ENCODE measurements at regions not wholly inside any gene's neighbourhood (a gene's known extent, or its start where the extent isn't known, plus 50 kb on each side); places are given as distances from the start of the nearest gene placed in this dataset.

DNA sequence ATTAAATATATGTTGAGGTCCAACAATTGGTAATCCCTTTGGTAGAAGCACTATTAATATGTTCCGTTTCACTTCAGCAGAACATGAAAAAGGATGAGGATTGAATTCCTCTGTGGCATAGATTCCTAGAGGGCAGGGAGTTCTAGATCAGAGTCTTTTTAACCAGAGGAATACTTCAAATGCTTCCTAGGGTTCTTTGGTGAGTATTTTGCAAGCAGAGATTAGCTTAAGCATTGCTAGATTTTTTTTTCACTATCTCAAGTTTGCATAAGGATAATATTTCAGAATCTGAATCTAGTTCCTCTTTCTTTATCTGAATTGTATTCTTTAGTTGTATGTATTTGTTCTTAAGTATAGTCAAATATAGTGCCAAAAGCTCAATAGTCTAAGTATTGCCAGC, 116.6 kb upstream of the ADAMTSL1 start:
- DNase-seq (ENCODE audit: low read depth), result no peak
- TF ChIP-seq, protein P1, sequence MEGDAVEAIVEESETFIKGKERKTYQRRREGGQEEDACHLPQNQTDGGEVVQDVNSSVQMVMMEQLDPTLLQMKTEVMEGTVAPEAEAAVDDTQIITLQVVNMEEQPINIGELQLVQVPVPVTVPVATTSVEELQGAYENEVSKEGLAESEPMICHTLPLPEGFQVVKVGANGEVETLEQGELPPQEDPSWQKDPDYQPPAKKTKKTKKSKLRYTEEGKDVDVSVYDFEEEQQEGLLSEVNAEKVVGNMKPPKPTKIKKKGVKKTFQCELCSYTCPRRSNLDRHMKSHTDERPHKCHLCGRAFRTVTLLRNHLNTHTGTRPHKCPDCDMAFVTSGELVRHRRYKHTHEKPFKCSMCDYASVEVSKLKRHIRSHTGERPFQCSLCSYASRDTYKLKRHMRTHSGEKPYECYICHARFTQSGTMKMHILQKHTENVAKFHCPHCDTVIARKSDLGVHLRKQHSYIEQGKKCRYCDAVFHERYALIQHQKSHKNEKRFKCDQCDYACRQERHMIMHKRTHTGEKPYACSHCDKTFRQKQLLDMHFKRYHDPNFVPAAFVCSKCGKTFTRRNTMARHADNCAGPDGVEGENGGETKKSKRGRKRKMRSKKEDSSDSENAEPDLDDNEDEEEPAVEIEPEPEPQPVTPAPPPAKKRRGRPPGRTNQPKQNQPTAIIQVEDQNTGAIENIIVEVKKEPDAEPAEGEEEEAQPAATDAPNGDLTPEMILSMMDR (IDR thresholded peaks at IDR 0.05; ENCODE audit: control insufficient read depth, extremely low read depth, insufficient read depth), result no peak
- no peak overlapping the region for H3K4me3 ChIP-seq (ENCODE audit: low read depth, low read length)

DNA sequence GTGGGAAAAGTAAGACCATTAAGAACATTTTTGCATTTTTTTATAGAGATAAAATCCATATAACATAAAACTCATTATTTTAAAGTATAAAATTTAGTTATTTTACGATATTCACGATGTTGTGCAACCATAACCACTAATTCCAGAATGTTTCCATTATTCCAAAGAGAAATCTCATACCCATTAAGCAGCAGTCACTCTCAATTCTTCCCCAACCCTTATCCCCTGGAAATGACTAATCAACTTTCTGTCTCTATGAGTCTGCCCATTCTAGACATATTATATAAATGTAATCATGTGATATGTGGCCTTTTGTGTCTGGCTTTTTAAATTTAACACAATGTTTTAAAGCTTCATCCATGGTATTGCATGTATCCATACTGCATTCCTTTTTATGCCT, 115.6 kb upstream of the ADAMTSL1 start:
- DNase-seq (ENCODE audit: low read depth), result no peak
- no peak overlapping the region for H3K4me3 ChIP-seq (ENCODE audit: low read depth, low read length)
- TF ChIP-seq, protein P1 (IDR thresholded peaks at IDR 0.05; ENCODE audit: control insufficient read depth, extremely low read depth, insufficient read depth), result no peak

DNA sequence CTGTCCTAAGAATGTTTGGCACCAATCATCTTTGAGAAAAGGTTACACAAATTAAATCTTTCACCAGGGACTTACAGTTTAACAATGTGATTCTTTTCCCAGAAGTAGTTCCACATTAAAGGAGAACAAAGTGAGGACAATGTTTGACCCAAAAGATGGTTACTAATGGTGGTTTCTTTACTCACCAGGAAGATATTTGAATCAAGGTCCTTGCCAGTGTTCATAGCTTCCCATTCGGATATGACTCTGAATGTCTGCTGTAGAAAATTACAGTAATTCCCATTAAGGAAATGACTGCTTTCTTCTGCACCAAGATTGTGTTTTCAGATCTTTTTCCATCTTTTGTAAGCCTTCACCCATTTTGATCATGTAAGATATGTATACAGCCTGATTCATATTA, 114.6 kb upstream of the ADAMTSL1 start:
- no peak for DNase-seq (ENCODE audit: low read depth)
- TF ChIP-seq, protein P1 (IDR thresholded peaks at IDR 0.05; ENCODE audit: control insufficient read depth, extremely low read depth, insufficient read depth), result no peak
- H3K4me3 ChIP-seq (ENCODE audit: low read depth, low read length), result no peak overlapping the region

DNA sequence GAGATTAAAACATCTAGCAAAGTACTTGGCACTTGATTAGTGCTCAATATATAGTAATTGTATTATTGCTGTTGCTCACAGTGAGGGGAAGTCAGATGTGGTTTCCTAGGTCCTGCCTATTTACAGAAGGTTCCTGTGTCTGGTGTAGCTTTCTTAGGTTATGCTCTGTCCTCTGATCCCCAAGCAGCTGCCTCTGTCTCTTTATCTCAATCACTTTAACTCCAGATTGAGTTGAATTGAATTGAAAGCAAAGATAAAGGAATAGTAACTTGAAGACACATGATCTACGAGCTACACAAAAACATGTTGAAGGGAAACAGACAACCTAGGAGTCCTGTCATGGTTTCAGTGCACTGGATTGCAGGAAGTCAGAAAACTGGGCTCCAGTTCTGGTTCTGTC, 113.9 kb upstream of the ADAMTSL1 start:
- DNase-seq (ENCODE audit: low read depth), result no peak
- TF ChIP-seq, protein P1 (IDR thresholded peaks at IDR 0.05; ENCODE audit: control insufficient read depth, extremely low read depth, insufficient read depth), result no peak
- H3K4me3 ChIP-seq (ENCODE audit: low read depth, low read length), result no peak overlapping the region

DNA sequence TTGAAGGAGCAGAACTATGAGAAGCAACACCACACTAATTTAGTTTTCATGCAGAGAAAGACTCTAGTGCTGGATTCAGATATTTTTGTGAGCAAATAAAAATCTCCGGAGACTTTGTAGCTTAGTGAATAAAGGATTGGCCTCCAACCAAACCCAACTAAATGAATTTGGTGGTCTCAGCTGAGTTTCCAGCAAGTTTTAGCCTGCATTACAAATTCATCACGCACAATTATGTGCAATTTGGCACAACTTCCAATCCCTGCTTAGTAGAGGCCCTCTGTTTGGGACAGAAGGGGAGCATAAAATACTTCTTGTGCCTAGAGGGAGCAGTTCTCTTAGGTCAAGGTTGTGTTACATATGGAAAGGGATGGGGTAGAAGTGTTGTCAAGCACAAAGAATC, 112.3 kb upstream of the ADAMTSL1 start:
- no peak for DNase-seq (ENCODE audit: low read depth)
- TF ChIP-seq, protein P1 (IDR thresholded peaks at IDR 0.05; ENCODE audit: control insufficient read depth, extremely low read depth, insufficient read depth), result no peak
- no peak overlapping the region for H3K4me3 ChIP-seq (ENCODE audit: low read depth, low read length)

DNA sequence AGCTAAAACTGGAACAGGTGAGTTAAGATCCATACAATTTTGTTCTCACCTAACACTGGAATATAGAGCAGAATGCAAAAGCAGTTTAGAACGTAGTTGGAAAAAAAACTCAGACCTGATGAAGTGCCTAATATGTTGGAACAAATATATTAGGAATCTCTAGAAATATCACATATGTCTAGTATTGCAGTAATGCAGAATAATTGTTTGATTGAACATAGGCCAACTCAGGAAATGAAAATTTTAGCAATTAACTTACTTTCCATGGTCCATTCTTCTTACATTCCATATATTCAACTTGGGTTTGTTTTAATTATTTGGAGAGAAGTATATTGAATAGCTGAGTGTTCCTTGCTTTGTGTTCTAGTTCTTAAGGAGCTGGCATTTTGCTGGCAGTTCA, 111.8 kb upstream of the ADAMTSL1 start:
- TF ChIP-seq, protein P1 (IDR thresholded peaks at IDR 0.05; ENCODE audit: control insufficient read depth, extremely low read depth, insufficient read depth), result no peak
- no peak for DNase-seq (ENCODE audit: low read depth)
- H3K4me3 ChIP-seq (ENCODE audit: low read depth, low read length), result no peak overlapping the region

DNA sequence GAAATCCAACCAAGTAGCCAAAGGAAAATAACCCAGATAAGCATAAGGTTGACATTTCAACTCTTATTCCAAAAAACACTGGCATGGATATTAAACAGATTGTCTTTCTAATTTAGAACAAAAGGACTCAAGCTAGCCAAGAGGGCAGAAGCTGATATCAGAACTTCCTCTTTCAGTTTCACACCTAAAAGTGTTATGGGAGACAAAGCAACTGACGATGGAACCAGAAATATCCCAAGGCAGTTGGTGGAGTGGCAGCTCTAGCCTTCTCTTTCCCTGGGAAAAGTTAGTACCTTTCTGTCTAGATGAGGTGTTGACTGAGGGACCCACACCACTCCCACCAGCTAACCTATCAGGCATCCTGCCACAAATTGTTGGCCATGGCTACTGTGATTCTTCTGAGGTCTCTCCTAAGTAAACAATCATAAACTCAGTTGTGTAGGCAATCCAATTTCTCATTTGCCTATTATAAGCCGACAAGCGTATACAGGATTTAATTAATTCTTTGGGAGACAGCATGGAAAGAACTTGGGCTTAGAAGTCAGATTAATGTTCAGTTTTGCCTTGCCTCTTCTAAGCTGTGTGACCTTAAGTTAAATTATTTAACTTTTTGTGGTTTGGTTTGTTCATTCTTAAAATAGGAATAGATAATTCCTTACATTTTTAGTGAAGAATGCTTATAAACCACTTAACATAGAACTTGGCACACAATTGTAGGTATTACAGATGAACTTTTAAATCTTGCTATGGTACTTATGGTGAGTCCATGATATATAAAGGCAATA, 110.9 kb upstream of the ADAMTSL1 start:
- TF ChIP-seq, protein P1 (IDR thresholded peaks at IDR 0.05; ENCODE audit: control insufficient read depth, extremely low read depth, insufficient read depth), result no peak
- peak; percentile 22 for DNase-seq (ENCODE audit: low read depth)
- H3K4me3 ChIP-seq (ENCODE audit: low read depth, low read length), result no peak overlapping the region

Data from LNCaP clone FGC (cell line).